Hepatocyte (in vitro differentiated cells): ENCODE measurements at regions not wholly inside any gene's neighbourhood (a gene's known extent, or its start where the extent isn't known, plus 50 kb on each side); places are given as distances from the start of the nearest gene placed in this dataset.

ENCODE experiments used
- DNase-seq: peaks from one replicate; pipeline ENCODE4 v3.0.0-alpha.2; 2016; ENCODE audit warnings: low spot score
- H2AFZ ChIP-seq: fragments of 200-600 bp; sonication (generic); 2 replicates; pipeline ENCODE4 v1.6.0; 2016; ENCODE audit warnings: antibody characterized with exemption, mild to moderate bottlenecking
- H3K27ac ChIP-seq: fragments of 200-600 bp; sonication (generic); 2 replicates; pipeline ENCODE4 v1.5.1; 2016; ENCODE audit warnings: mild to moderate bottlenecking
- H3K27me3 ChIP-seq: fragments of 200-600 bp; sonication (generic); 2 replicates; pipeline ENCODE4 v1.6.1; 2016
- H3K36me3 ChIP-seq: fragments of 200-600 bp; sonication (generic); replicated peaks from 2 replicates; pipeline ENCODE4 v1.5.1; 2016; ENCODE audit warnings: low read depth; ENCODE audit not compliant: insufficient read depth
- H3K4me1 ChIP-seq: fragments of 200-600 bp; sonication (generic); 2 replicates; pipeline ENCODE4 v1.5.1; 2016; ENCODE audit warnings: mild to moderate bottlenecking, moderate library complexity; ENCODE audit not compliant: insufficient read depth
- H3K4me2 ChIP-seq: fragments of 200-600 bp; sonication (generic); 2 replicates; pipeline ENCODE4 v1.6.0; 2016
- H3K4me3 ChIP-seq: fragments of 200-600 bp; sonication (generic); 2 replicates; pipeline ENCODE4 v1.5.1; 2016; ENCODE audit warnings: mild to moderate bottlenecking
- H3K79me2 ChIP-seq: fragments of 200-600 bp; sonication (generic); 2 replicates; pipeline ENCODE4 v1.6.0; 2017; ENCODE audit warnings: mild to moderate bottlenecking
- H3K9me2 ChIP-seq: fragments of 200-600 bp; sonication (generic); replicated peaks from 2 replicates; pipeline ENCODE4 v1.6.0; 2017; ENCODE audit warnings: mild to moderate bottlenecking; ENCODE audit not compliant: insufficient read depth
- H3K9me3 ChIP-seq: fragments of 200-600 bp; sonication (generic); 2 replicates; pipeline ENCODE4 v1.5.1; 2016; ENCODE audit warnings: low read depth, mild to moderate bottlenecking
- H4K20me1 ChIP-seq: fragments of 200-600 bp; sonication (generic); 2 replicates; pipeline ENCODE4 v1.6.0; 2016; ENCODE audit warnings: mild to moderate bottlenecking; ENCODE audit not compliant: insufficient read depth, poor library complexity, severe bottlenecking
- EZH2 ChIP-seq: fragments of 200-600 bp; sonication (generic); IDR thresholded peaks from 2 replicates; pipeline ENCODE4 v1.6.1; 2016; ENCODE audit warnings: antibody characterized with exemption, mild to moderate bottlenecking, borderline replicate concordance
- EZH2phosphoT487 ChIP-seq: fragments of 200-600 bp; sonication (generic); IDR thresholded peaks from one replicate; pipeline ENCODE4 v1.6.1; 2018; ENCODE audit warnings: antibody characterized with exemption, mild to moderate bottlenecking, low read depth, moderate library complexity; ENCODE audit not compliant: unreplicated experiment, severe bottlenecking
- WGBS: methylation state at CpG from one replicate; pipeline ENCODE4 v1.1.6; 2016; ENCODE audit warnings: low lambda C conversion rate; ENCODE audit errors: missing lambda C conversion rate; 5-methylcytosine and 5-hydroxymethylcytosine counted together
- TF ChIP-seq, protein P1 (sequence below): fragments of 200-600 bp; sonication (generic); IDR thresholded peaks from 2 replicates; pipeline ENCODE4 v1.5.1; 2016; ENCODE audit warnings: antibody characterized with exemption, mild to moderate bottlenecking; ENCODE audit not compliant: poor library complexity

DNA sequence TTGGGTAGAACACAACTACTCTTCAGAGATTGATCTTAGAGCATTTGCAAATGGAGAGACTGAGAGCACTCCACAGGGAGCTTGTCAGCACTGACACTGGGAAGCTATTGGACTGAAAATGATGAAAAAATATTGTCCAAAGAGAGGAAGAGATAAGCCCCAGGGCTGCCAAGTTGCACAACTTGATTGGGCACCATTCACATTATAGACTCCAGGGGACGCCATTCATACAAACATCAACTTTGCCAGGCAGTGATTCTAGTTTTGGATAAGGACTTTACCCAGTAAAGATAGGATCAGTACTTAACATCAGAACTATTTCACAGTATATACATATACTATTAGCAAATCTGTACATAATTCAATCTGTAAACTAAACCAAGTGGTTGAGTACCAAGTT is 79.6 kb upstream of the MYCN start:
- 59% methylated on average over 1 of the region's 1 CpG for WGBS
- no peak for DNase-seq
- no peak for TF ChIP-seq EZH2phosphoT487
- TF ChIP-seq, protein P1, sequence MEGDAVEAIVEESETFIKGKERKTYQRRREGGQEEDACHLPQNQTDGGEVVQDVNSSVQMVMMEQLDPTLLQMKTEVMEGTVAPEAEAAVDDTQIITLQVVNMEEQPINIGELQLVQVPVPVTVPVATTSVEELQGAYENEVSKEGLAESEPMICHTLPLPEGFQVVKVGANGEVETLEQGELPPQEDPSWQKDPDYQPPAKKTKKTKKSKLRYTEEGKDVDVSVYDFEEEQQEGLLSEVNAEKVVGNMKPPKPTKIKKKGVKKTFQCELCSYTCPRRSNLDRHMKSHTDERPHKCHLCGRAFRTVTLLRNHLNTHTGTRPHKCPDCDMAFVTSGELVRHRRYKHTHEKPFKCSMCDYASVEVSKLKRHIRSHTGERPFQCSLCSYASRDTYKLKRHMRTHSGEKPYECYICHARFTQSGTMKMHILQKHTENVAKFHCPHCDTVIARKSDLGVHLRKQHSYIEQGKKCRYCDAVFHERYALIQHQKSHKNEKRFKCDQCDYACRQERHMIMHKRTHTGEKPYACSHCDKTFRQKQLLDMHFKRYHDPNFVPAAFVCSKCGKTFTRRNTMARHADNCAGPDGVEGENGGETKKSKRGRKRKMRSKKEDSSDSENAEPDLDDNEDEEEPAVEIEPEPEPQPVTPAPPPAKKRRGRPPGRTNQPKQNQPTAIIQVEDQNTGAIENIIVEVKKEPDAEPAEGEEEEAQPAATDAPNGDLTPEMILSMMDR, result no peak
- no peak for TF ChIP-seq EZH2

DNA sequence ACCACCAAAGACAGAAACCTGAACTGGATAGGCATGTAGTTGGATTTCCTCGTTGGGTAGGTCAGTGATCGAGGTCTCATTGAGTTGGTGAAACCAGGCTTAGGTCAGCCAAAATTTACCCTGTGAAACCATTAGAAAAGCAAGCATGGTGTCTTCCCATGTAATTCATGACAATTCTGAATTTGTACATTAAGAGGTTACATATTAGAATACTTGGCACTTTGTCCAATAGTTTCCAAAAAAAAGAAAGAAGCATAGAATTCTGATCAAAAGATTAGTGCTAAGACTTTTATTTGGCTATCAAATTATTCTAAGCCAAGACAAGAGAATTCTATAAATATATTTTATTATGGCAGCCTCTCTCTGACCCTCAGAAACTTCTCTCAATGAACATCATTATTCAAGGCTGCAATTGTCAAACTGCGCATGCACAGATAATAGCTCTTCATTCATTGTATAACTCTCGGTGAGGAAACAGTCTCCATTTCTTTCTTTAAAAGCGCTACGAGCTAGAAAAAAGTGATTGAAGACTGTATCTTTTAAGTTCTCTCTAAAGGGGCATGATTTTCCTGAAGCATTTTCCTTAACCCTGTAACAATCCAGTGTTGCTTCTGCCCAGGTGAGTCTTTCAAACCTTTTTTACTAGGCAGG is 79.1 kb upstream of the MYCN start:
- Histone ChIP-seq H3K27me3 (no peaks in the 10 kb centered on the region), H2AFZ (no peak overlapping the region), H3K4me2 (no peak overlapping the region), H3K4me3 (no peak overlapping the region), H3K27ac (no peak overlapping the region), H3K9me3 (no peaks in the 10 kb centered on the region), H3K9me2 (no peaks in the 10 kb centered on the region), H3K79me2 (no peaks in the 10 kb centered on the region), H3K4me1 (no peaks in the 10 kb centered on the region), H3K36me3 (no peaks in the 10 kb centered on the region), H4K20me1 (no peaks in the 10 kb centered on the region)
- WGBS, result 92% methylated on average over 6 of the region's 6 CpGs
- no peak for DNase-seq
- TF ChIP-seq EZH2phosphoT487, result no peak
- TF ChIP-seq EZH2, result no peak
- TF ChIP-seq, protein P1, result no peak

More for the DNA sequence above, 79.6 kb upstream of the MYCN start:
- no peak overlapping the region for H3K4me2 ChIP-seq
- no peak overlapping the region for H3K4me3 ChIP-seq
- H3K9me2 ChIP-seq, result no peaks in the 10 kb centered on the region
- no peaks in the 10 kb centered on the region for H4K20me1 ChIP-seq
- H3K27ac ChIP-seq, result no peak overlapping the region
- no peaks in the 10 kb centered on the region for H3K9me3 ChIP-seq
- no peak overlapping the region for H2AFZ ChIP-seq
- H3K36me3 ChIP-seq, result no peaks in the 10 kb centered on the region
- H3K4me1 ChIP-seq, result no peaks in the 10 kb centered on the region
- H3K27me3 ChIP-seq, result no peaks in the 10 kb centered on the region
- H3K79me2 ChIP-seq, result no peaks in the 10 kb centered on the region

DNA sequence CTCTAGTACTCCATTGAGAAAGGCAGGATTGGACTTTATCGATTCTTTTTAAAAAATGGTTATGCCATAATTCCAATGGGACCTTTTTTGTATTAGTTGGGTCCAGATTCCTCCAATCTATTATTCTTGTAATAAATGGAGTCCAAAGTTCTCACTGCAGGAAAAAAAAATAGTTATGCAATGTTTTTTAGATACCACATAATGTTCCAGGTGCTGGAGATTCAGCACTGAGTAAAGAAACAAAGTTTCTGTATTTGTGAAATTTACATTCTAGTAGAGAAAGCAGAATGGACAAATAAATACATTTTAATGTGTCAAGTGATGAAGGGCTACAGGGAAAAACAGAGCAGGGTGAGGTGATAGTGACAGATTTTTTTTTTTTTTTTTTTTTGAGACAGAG is 78.5 kb upstream of the MYCN start:
- no peak overlapping the region for H3K27ac ChIP-seq
- TF ChIP-seq, protein P1, result no peak
- TF ChIP-seq EZH2 (no peak), EZH2phosphoT487 (no peak)

More for the DNA sequence above, 78.5 kb upstream of the MYCN start:
- 100% methylated on average over 1 of the region's 1 CpG for WGBS
- H3K36me3 ChIP-seq, result no peaks in the 10 kb centered on the region
- no peak overlapping the region for H3K4me2 ChIP-seq
- no peak for DNase-seq
- H2AFZ ChIP-seq, result no peak overlapping the region
- no peaks in the 10 kb centered on the region for H4K20me1 ChIP-seq
- no peaks in the 10 kb centered on the region for H3K9me3 ChIP-seq
- no peaks in the 10 kb centered on the region for H3K4me1 ChIP-seq
- no peaks in the 10 kb centered on the region for H3K79me2 ChIP-seq
- H3K27me3 ChIP-seq, result no peaks in the 10 kb centered on the region
- no peaks in the 10 kb centered on the region for H3K9me2 ChIP-seq
- no peak overlapping the region for H3K4me3 ChIP-seq
